H9 (cell line): ENCODE measurements at regions not wholly inside any gene's neighbourhood (a gene's known extent, or its start where the extent isn't known, plus 50 kb on each side); places are given as distances from the start of the nearest gene placed in this dataset.

Source experiments
- DNase-seq: peaks from one replicate; pipeline ENCODE4 v3.0.0-alpha.2; 2017
- H2AFZ ChIP-seq: one replicate; pipeline ENCODE4 v1.6.1; 2013; ENCODE audit warnings: mild to moderate bottlenecking, low read length, control low read depth, moderate library complexity
- H2AK5ac ChIP-seq: 2 replicates; pipeline ENCODE4 v1.6.1; 2013; ENCODE audit warnings: low read length, control low read depth, mixed read lengths; ENCODE audit not compliant: insufficient read length
- H2BK120ac ChIP-seq: one replicate; pipeline ENCODE4 v1.6.1; 2013; ENCODE audit warnings: low read depth, mild to moderate bottlenecking, low read length, control low read depth, inconsistent platforms; ENCODE audit not compliant: poor library complexity, severe bottlenecking
- H2BK12ac ChIP-seq: 2 replicates; pipeline ENCODE4 v1.6.1; 2013; ENCODE audit warnings: low read length, control low read depth, mixed read lengths, low read depth; ENCODE audit not compliant: insufficient read length
- H2BK15ac ChIP-seq: 2 replicates; pipeline ENCODE4 v1.6.1; 2013; ENCODE audit warnings: low read depth, low read length, control low read depth
- H2BK20ac ChIP-seq: one replicate; pipeline ENCODE4 v1.6.1; 2013; ENCODE audit warnings: low read depth, mild to moderate bottlenecking, low read length, control low read depth, inconsistent platforms; ENCODE audit not compliant: poor library complexity, severe bottlenecking
- H2BK5ac ChIP-seq: 2 replicates; pipeline ENCODE4 v1.6.1; 2013; ENCODE audit warnings: low read length, control low read depth, mixed read lengths; ENCODE audit not compliant: insufficient read length
- H3K14ac ChIP-seq: 2 replicates; pipeline ENCODE4 v1.6.1; 2013; ENCODE audit warnings: low read length, control low read depth; ENCODE audit not compliant: insufficient read depth
- H3K18ac ChIP-seq: 2 replicates; pipeline ENCODE4 v1.6.1; 2013; ENCODE audit warnings: low read depth, mild to moderate bottlenecking, mixed read lengths, low read length, control low read depth; ENCODE audit not compliant: insufficient read length
- H3K23ac ChIP-seq: 2 replicates; pipeline ENCODE4 v1.6.1; 2013; ENCODE audit warnings: low read length, control low read depth, mixed read lengths, low read depth; ENCODE audit not compliant: insufficient read length
- H3K23me2 ChIP-seq: 2 replicates; pipeline ENCODE4 v1.6.1; 2013; ENCODE audit warnings: low read depth, mild to moderate bottlenecking, mixed read lengths, low read length, control low read depth; ENCODE audit not compliant: insufficient read length, poor library complexity, severe bottlenecking
- H3K27ac ChIP-seq: 2 replicates; pipeline ENCODE4 v1.5.1; 2013; ENCODE audit warnings: low read length, control low read depth, mixed read lengths, low read depth; ENCODE audit not compliant: insufficient read length
- H3K27me3 ChIP-seq: 2 replicates; pipeline ENCODE4 v1.6.1; 2013; ENCODE audit warnings: low read length, control low read depth, inconsistent platforms; ENCODE audit not compliant: insufficient read depth
- H3K4ac ChIP-seq: 2 replicates; pipeline ENCODE4 v1.6.1; 2013; ENCODE audit warnings: low read depth, mild to moderate bottlenecking, control low read depth, inconsistent platforms, low read length, moderate library complexity
- H3K4me1 ChIP-seq: 2 replicates; pipeline ENCODE4 v1.6.1; 2013; ENCODE audit warnings: low read length, control low read depth, inconsistent platforms; ENCODE audit not compliant: insufficient read depth
- H3K4me2 ChIP-seq: 2 replicates; pipeline ENCODE4 v1.6.1; 2013; ENCODE audit warnings: low read length, control low read depth, mixed read lengths; ENCODE audit not compliant: insufficient read length, insufficient read depth
- H3K56ac ChIP-seq: 2 replicates; pipeline ENCODE4 v1.6.1; 2013; ENCODE audit warnings: low read depth, mild to moderate bottlenecking, mixed read lengths, low read length, control low read depth; ENCODE audit not compliant: insufficient read length
- H3K79me1 ChIP-seq: 2 replicates; pipeline ENCODE4 v1.6.1; 2013; ENCODE audit warnings: low read depth, mild to moderate bottlenecking, moderate library complexity, low read length, control low read depth, inconsistent platforms; ENCODE audit not compliant: insufficient read depth, poor library complexity, severe bottlenecking
- H3K79me2 ChIP-seq: 2 replicates; pipeline ENCODE4 v1.6.1; 2013; ENCODE audit warnings: low read length, control low read depth, inconsistent platforms; ENCODE audit not compliant: insufficient read depth
- H3K9ac ChIP-seq: 2 replicates; pipeline ENCODE4 v1.6.1; 2013; ENCODE audit warnings: low read length, control low read depth, mixed read lengths; ENCODE audit not compliant: insufficient read length; ENCODE audit errors: extremely low read depth
- H3K9me3 ChIP-seq: one replicate; pipeline ENCODE4 v1.6.1; 2013; ENCODE audit warnings: low read depth, low read length, inconsistent platforms; ENCODE audit not compliant: control insufficient read depth
- H3T11ph ChIP-seq: one replicate; pipeline ENCODE4 v1.6.1; 2013; ENCODE audit warnings: mild to moderate bottlenecking, low read length, control low read depth, inconsistent platforms
- H4K20me1 ChIP-seq: one replicate; pipeline ENCODE4 v1.6.1; 2013; ENCODE audit not compliant: control insufficient read depth, insufficient read length, insufficient read depth
- H4K5ac ChIP-seq: 2 replicates; pipeline ENCODE4 v1.6.1; 2013; ENCODE audit warnings: low read depth, mild to moderate bottlenecking, mixed read lengths, low read length, control low read depth; ENCODE audit not compliant: insufficient read length
- H4K8ac ChIP-seq: replicated peaks from 2 replicates; pipeline ENCODE4 v1.6.1; 2013; ENCODE audit warnings: low read length, control low read depth, mixed read lengths, low read depth; ENCODE audit not compliant: insufficient read length
- H4K91ac ChIP-seq: 2 replicates; pipeline ENCODE4 v1.6.1; 2013; ENCODE audit warnings: low read depth, mild to moderate bottlenecking, moderate library complexity, mixed read lengths, low read length, control low read depth; ENCODE audit not compliant: insufficient read length
- H3K27ac Mint-ChIP-seq, 3 experiments: 2 replicates in 2 of 3; 3 replicates in 1 of 3; pipeline ENCODE4 v1.8.0; 2020 to 2021; ENCODE audit warnings: mixed read lengths in 3 of 3, mild to moderate bottlenecking in 1 of 3, moderate library complexity in 1 of 3
- H3K27me3 Mint-ChIP-seq: 2 replicates; pipeline ENCODE4 v1.8.0; 2021; ENCODE audit warnings: low read depth, mild to moderate bottlenecking, moderate library complexity, mixed read lengths
- H3K36me3 Mint-ChIP-seq, 3 experiments: 2 replicates in 2 of 3; 3 replicates in 1 of 3; pipeline ENCODE4 v1.8.0; 2020 to 2021; ENCODE audit warnings: low read depth in 3 of 3, mixed read lengths in 3 of 3; ENCODE audit not compliant: insufficient read depth in 1 of 3
- H3K4me1 Mint-ChIP-seq, 2 experiments: 2 replicates each; pipeline ENCODE4 v1.8.0; 2020; ENCODE audit warnings: mixed read lengths in 2 of 2
- H3K4me3 Mint-ChIP-seq, 2 experiments: 2 replicates in 1 of 2; 3 replicates in 1 of 2; pipeline ENCODE4 v1.8.0; 2020 to 2021; ENCODE audit warnings: mild to moderate bottlenecking in 2 of 2, mixed read lengths in 2 of 2, moderate library complexity in 1 of 2
- H3K9me3 Mint-ChIP-seq, 2 experiments: 2 replicates in 1 of 2; 3 replicates in 1 of 2; pipeline ENCODE4 v1.8.0; 2020; ENCODE audit warnings: mild to moderate bottlenecking in 2 of 2, mixed read lengths in 2 of 2, moderate library complexity in 1 of 2
- TF ChIP-seq, protein P1 (sequence below): fragments of 200-600 bp; sonication (generic); conservative IDR thresholded peaks from 3 replicates; pipeline ENCODE4 v1.8.0; 2021; ENCODE audit warnings: antibody characterized with exemption, mild to moderate bottlenecking

DNA sequence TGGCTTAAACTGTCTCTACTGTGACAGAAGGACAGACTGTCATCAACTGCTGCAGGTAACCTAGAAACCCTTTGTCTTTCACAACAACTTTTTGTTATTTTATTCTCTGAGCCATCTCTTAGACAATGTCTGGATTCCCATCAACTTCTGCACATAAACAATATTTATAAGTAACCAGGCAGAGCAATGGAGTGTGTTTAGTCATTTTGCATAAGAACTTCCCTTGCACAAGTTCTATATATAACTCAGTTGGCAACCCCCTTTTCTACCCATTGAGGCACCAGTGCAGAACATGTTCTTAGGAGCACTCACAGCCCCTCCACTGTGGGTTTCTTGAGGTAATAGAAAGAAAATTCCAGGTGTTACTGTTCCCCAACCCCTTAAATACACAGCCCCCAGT lies 65.0 kb upstream of the IL6 start:
- no peak for DNase-seq
- no peaks in the 10 kb centered on the region for H3K27me3 ChIP-seq
- no peaks in the 10 kb centered on the region for H3K4me1 ChIP-seq
- H4K20me1 ChIP-seq, result no peaks in the 10 kb centered on the region
- H3K56ac ChIP-seq, result no peak overlapping the region
- H4K91ac ChIP-seq, result no peak overlapping the region
- H2BK5ac ChIP-seq, result no peak overlapping the region
- no peak overlapping the region for H3K9ac ChIP-seq
- H3K14ac ChIP-seq, result no peak overlapping the region
- no peaks in the 10 kb centered on the region for H3K9me3 ChIP-seq
- no peak overlapping the region for H2BK120ac ChIP-seq
- no peak overlapping the region for H3K4ac ChIP-seq
- no peak overlapping the region for H3K23ac ChIP-seq
- no peak overlapping the region for H3T11ph ChIP-seq
- no peak overlapping the region for H3K4me2 ChIP-seq
- no peak overlapping the region for H2BK20ac ChIP-seq
- H2AFZ ChIP-seq, result no peak overlapping the region
- no peaks in the 10 kb centered on the region for H3K79me1 ChIP-seq
- Mint-ChIP-seq H3K27me3 (no peaks in the 10 kb centered on the region), H3K36me3 (no peaks in the 10 kb centered on the region; a peak in 1 of 7 replicates), H3K9me3 (no peaks in the 10 kb centered on the region; a peak in 1 of 5 replicates), H3K27ac (no peak overlapping the region), H3K4me1 (peaks cover 19 to 43% of the 10 kb centered on the region in 2 experiments), H3K4me3 (no peak overlapping the region)
- no peaks in the 10 kb centered on the region for H3K79me2 ChIP-seq
- H3K23me2 ChIP-seq, result no peaks in the 10 kb centered on the region
- H4K8ac ChIP-seq, result no peak overlapping the region
- H4K5ac ChIP-seq, result no peak overlapping the region
- no peak overlapping the region for H2BK12ac ChIP-seq
- H3K27ac ChIP-seq, result no peak overlapping the region
- H2AK5ac ChIP-seq, result no peak overlapping the region
- H2BK15ac ChIP-seq, result no peak overlapping the region
- TF ChIP-seq, protein P1, sequence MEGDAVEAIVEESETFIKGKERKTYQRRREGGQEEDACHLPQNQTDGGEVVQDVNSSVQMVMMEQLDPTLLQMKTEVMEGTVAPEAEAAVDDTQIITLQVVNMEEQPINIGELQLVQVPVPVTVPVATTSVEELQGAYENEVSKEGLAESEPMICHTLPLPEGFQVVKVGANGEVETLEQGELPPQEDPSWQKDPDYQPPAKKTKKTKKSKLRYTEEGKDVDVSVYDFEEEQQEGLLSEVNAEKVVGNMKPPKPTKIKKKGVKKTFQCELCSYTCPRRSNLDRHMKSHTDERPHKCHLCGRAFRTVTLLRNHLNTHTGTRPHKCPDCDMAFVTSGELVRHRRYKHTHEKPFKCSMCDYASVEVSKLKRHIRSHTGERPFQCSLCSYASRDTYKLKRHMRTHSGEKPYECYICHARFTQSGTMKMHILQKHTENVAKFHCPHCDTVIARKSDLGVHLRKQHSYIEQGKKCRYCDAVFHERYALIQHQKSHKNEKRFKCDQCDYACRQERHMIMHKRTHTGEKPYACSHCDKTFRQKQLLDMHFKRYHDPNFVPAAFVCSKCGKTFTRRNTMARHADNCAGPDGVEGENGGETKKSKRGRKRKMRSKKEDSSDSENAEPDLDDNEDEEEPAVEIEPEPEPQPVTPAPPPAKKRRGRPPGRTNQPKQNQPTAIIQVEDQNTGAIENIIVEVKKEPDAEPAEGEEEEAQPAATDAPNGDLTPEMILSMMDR, result no peak
- H3K18ac ChIP-seq, result no peak overlapping the region
